Cardiac muscle cell (in vitro differentiated cells and primary cell): ENCODE measurements at regions not wholly inside any gene's neighbourhood (a gene's known extent, or its start where the extent isn't known, plus 50 kb on each side); places are given as distances from the start of the nearest gene placed in this dataset.

Source experiments
- DNase-seq, 2 donors: peaks; one replicate each; pipeline versions ENCODE4 v3.0.0 to v3.0.0-alpha.2; 2010 to 2017; ENCODE audit warnings: low read depth in 1 of 2, low spot score in 1 of 2
- H3K27ac ChIP-seq: fragments of 200-600 bp; sonication (generic); 2 replicates; pipeline ENCODE4 v1.5.1; 2016
- H3K27me3 ChIP-seq: fragments of 200-600 bp; sonication (generic); 2 replicates; pipeline ENCODE4 v1.6.0; 2016; ENCODE audit warnings: control low read depth
- H3K36me3 ChIP-seq: fragments of 200-600 bp; sonication (generic); 2 replicates; pipeline ENCODE4 v1.5.1; 2016; ENCODE audit warnings: control low read depth
- H3K4me1 ChIP-seq: fragments of 200-600 bp; sonication (generic); 2 replicates; pipeline ENCODE4 v1.8.1; 2017; ENCODE audit warnings: low read depth, mild to moderate bottlenecking, mixed run types
- H3K4me3 ChIP-seq: fragments of 200-600 bp; sonication (generic); 2 replicates; pipeline ENCODE4 v1.5.1; 2016; ENCODE audit warnings: mild to moderate bottlenecking
- H3K9me3 ChIP-seq: fragments of 200-600 bp; sonication (generic); 2 replicates; pipeline ENCODE4 v1.5.1; 2017; ENCODE audit warnings: low read depth, mild to moderate bottlenecking, control low read depth
- TF ChIP-seq, protein P1 (sequence below): IDR thresholded peaks from 2 replicates; pipeline ENCODE4 v1.5.1; 2012; ENCODE audit warnings: low read depth, mild to moderate bottlenecking, low read length

DNA sequence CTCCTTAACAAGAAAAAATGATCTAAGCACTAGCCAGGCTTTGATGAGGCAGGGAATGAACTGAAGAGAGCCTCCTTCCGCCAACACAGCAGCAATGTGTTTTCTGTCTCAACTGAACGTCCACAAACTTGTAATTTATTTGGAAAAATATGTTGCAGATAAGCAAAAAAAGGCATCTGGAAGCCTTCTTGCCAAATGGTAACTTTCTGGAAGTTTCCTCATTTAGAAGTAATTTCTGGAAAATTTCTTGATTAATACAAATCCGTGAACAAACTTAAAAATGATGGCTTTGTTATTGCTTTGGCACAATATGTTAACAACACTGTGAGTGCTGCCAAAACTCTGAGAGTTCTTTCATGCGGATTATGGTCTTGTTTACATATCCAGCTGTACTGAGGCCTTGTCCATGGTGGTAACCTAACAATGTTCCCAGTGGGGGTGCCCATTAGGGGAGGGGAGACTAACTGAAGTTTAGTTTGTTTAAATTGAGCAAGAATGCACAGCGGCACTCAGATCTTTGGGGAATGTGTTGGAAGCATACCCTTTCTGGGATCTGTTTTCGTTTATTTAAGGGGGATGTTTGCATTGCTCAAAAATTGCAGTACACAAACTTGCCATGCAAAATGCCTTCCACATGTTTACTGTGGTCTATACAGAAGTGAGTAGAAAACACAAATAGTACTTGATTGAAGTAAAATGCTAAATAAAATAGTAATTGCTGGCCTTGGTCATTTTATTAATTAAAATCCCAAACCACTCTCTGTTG, 334.7 kb downstream of the NR2F1-AS1 start:
- no peaks in the 10 kb centered on the region for H3K9me3 ChIP-seq
- TF ChIP-seq, protein P1, sequence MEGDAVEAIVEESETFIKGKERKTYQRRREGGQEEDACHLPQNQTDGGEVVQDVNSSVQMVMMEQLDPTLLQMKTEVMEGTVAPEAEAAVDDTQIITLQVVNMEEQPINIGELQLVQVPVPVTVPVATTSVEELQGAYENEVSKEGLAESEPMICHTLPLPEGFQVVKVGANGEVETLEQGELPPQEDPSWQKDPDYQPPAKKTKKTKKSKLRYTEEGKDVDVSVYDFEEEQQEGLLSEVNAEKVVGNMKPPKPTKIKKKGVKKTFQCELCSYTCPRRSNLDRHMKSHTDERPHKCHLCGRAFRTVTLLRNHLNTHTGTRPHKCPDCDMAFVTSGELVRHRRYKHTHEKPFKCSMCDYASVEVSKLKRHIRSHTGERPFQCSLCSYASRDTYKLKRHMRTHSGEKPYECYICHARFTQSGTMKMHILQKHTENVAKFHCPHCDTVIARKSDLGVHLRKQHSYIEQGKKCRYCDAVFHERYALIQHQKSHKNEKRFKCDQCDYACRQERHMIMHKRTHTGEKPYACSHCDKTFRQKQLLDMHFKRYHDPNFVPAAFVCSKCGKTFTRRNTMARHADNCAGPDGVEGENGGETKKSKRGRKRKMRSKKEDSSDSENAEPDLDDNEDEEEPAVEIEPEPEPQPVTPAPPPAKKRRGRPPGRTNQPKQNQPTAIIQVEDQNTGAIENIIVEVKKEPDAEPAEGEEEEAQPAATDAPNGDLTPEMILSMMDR, result no peak
- H3K27me3 ChIP-seq, result peaks cover 80% of the 10 kb centered on the region
- peak in 1 of 2 donors; percentile 75 for DNase-seq
- no peak overlapping the region for H3K4me3 ChIP-seq
- no peaks in the 10 kb centered on the region for H3K36me3 ChIP-seq
- no peak overlapping the region for H3K27ac ChIP-seq
- H3K4me1 ChIP-seq, result no peaks in the 10 kb centered on the region

DNA sequence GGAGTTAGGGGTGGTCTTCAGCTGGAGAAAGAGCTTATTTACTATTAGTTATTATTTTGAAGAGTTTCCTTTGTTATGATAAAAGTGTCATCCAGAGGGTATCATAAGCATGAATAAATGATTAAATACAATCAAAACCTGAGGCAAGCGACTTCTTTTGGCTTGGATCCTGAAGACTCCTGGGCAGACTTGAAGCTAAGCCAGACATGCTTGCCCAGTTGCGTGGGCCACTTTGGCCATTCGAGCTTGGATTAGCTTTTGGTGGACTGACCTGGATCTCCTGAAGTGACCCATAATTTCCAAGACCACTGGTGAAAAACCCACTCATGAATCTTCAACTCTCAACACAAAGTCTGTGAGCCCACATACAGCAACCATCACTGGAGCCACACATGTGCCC, 335.8 kb downstream of the NR2F1-AS1 start:
- TF ChIP-seq, protein P1, result no peak
- DNase-seq, result no peak
- Histone ChIP-seq H3K9me3 (no peaks in the 10 kb centered on the region), H3K4me1 (no peaks in the 10 kb centered on the region), H3K27ac (no peak overlapping the region), H3K4me3 (no peak overlapping the region), H3K27me3 (peaks cover 78% of the 10 kb centered on the region), H3K36me3 (no peaks in the 10 kb centered on the region)

DNA sequence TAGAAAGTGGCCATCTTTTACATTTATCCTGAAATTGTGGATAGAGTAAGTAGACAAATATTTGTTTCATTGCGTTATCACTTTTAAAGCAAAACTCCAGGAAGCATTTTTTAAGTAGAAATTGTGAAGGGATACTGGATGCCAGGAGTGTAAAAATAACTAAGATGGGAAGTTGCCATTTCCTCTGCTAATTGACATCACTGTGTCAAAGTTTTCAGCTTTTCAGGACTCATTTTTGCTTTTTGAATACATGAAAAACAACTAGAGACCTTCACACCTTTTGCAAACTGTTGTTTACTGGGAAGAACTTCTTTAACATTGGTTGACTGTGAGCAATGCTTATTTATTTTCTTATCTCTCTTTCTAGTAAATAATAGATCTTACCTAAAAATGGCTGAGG, 337.5 kb downstream of the NR2F1-AS1 start:
- no peak overlapping the region for H3K4me3 ChIP-seq
- no peak overlapping the region for H3K27ac ChIP-seq
- peaks cover 75% of the 10 kb centered on the region for H3K27me3 ChIP-seq
- TF ChIP-seq, protein P1, result no peak
- no peaks in the 10 kb centered on the region for H3K36me3 ChIP-seq
- DNase-seq, result no peak
- no peaks in the 10 kb centered on the region for H3K4me1 ChIP-seq
- no peaks in the 10 kb centered on the region for H3K9me3 ChIP-seq

DNA sequence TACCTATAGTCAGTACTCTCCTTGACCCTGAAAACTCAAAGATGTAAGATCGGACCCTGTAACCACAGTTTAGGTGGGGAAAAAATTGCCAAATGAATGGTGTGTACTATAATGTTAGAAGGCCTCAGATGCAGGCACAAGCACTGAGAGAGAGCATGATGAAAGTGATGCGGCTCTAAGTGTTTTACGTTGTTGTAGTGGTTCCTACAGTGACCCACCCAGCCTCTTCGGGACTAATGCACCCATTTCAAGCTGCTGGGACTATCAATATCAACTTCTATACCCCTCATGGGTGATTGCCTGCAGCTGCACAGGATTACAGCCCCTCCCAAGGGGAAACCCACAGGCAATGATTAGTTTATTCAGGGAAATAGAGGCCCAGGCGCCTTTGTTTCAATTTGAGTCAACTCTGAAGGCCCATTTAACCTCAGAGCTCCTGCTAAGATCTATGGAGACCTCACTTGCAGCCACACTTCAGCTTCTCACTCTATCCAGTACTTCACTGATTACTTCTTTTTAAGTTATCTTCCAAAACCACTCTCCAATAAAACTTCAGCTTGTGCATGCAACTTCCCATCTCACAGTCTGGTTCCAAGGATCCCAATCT, 340.7 kb downstream of the NR2F1-AS1 start:
- peaks cover 59% of the 10 kb centered on the region for H3K27me3 ChIP-seq
- H3K27ac ChIP-seq, result no peak overlapping the region
- no peak for DNase-seq
- no peaks in the 10 kb centered on the region for H3K4me1 ChIP-seq
- H3K9me3 ChIP-seq, result no peaks in the 10 kb centered on the region
- H3K4me3 ChIP-seq, result no peak overlapping the region
- no peaks in the 10 kb centered on the region for H3K36me3 ChIP-seq
- TF ChIP-seq, protein P1, result no peak

GRCh38 chr5:93236807-93237421, 344.1 kb downstream of the NR2F1-AS1 start:
- TF ChIP-seq, protein P1, result no peak

More at GRCh38 chr5:93236807-93237421, 344.1 kb downstream of the NR2F1-AS1 start:
- no peak overlapping the region for H3K27ac ChIP-seq
- no peaks in the 10 kb centered on the region for H3K4me1 ChIP-seq
- no peak for DNase-seq
- H3K36me3 ChIP-seq, result no peaks in the 10 kb centered on the region
- H3K4me3 ChIP-seq, result no peak overlapping the region
- no peaks in the 10 kb centered on the region for H3K9me3 ChIP-seq
- peaks cover 55% of the 10 kb centered on the region for H3K27me3 ChIP-seq
